ENCODE measurements at regions not wholly inside any gene's neighbourhood (a gene's known extent, or its start where the extent isn't known, plus 50 kb on each side); places are given as distances from the start of the nearest gene placed in this dataset.

GRCh38 chrX:46268412-46268811 is 276.8 kb downstream of the ZNF674 start:
- Histone ChIP-seq H3T11ph (ENCODE audit: low read length) (no peak overlapping the region), H3K79me2 (ENCODE audit: insufficient read depth, low read length) (no peaks in the 10 kb centered on the region), H3K23me2 (ENCODE audit: insufficient read length, low read depth, low read length, poor library complexity, severe bottlenecking) (no peaks in the 10 kb centered on the region), H2BK120ac (ENCODE audit: low read depth, low read length, poor library complexity, severe bottlenecking) (no peak overlapping the region), H3K56ac (ENCODE audit: insufficient read length, low read depth, low read length) (no peak overlapping the region), H4K8ac (replicated peaks; ENCODE audit: insufficient read length, low read depth, low read length) (no peak overlapping the region), H2BK20ac (ENCODE audit: low read depth, low read length, poor library complexity, severe bottlenecking) (no peak overlapping the region), H2AFZ (ENCODE audit: low read length) (no peak overlapping the region), H3K23ac (ENCODE audit: insufficient read length, low read depth, low read length) (no peak overlapping the region), H3K4me2 (ENCODE audit: insufficient read depth, insufficient read length, low read length) (no peak overlapping the region), H2BK12ac (ENCODE audit: insufficient read length, low read depth, low read length) (no peak overlapping the region), H2BK5ac (ENCODE audit: insufficient read length, low read length) (no peak overlapping the region), H3K9ac (ENCODE audit: extremely low read depth, insufficient read length, low read length) (no peak overlapping the region), H2BK15ac (ENCODE audit: low read depth, low read length) (no peak overlapping the region), H3K27ac (ENCODE audit: insufficient read length, low read depth, low read length) (no peak overlapping the region), H4K5ac (ENCODE audit: insufficient read length, low read depth, low read length) (no peak overlapping the region), H4K91ac (ENCODE audit: insufficient read length, low read depth, low read length) (no peak overlapping the region), H2AK5ac (ENCODE audit: insufficient read length, low read length) (no peak overlapping the region), H3K14ac (ENCODE audit: insufficient read depth, low read length) (no peak overlapping the region), H3K4me1 (ENCODE audit: insufficient read depth, low read length) (0 out of 2 replicates have a peak, but pooled peaks cover 3% of the 10 kb centered on the region), H3K4ac (ENCODE audit: low read depth, low read length) (no peak overlapping the region), H3K79me1 (ENCODE audit: insufficient read depth, low read depth, low read length, poor library complexity, severe bottlenecking) (no peaks in the 10 kb centered on the region), H3K27me3 (ENCODE audit: insufficient read depth, low read length) (no peaks in the 10 kb centered on the region), H4K20me1 (ENCODE audit: control insufficient read depth, insufficient read depth, insufficient read length) (no peaks in the 10 kb centered on the region), H3K9me3 (ENCODE audit: control insufficient read depth, low read depth, low read length) (peaks cover 5% of the 10 kb centered on the region), H3K18ac (ENCODE audit: insufficient read length, low read depth, low read length) (no peak overlapping the region)
- no peak for DNase-seq
- Mint-ChIP-seq H3K27ac (no peak overlapping the region), H3K4me1 (peaks cover 6 to 10% of the 10 kb centered on the region in 2 experiments), H3K36me3 (ENCODE audit: insufficient read depth in 1 of 3, low read depth in 3 of 3) (peaks cover 1 to 7% (median 4%) of the 10 kb centered on the region in 3 experiments; a peak in 3 of 7 replicates), H3K27me3 (ENCODE audit: low read depth) (no peaks in the 10 kb centered on the region; the same call in 1 of the 2 replicates), H3K4me3 (no peak overlapping the region), H3K9me3 (peaks cover 27 to 47% of the 10 kb centered on the region in 2 experiments)
- WGBS (ENCODE audit: extremely low coverage, insufficient read length, low lambda C conversion rate), result no CpG with 5 or more reads among the region's 1 CpG
- no peak for TF ChIP-seq CTCF (conservative IDR thresholded peaks at IDR 0.05)
